Trophoblast cell (in vitro differentiated cells and primary cell): ENCODE measurements at regions not wholly inside any gene's neighbourhood (a gene's known extent, or its start where the extent isn't known, plus 50 kb on each side); places are given as distances from the start of the nearest gene placed in this dataset.

Source experiments
- DNase-seq, 2 donors: peaks; one replicate each; pipeline ENCODE4 v3.0.0-alpha.2; 2016
- H2AFZ ChIP-seq: 2 replicates; pipeline ENCODE4 v1.6.1; 2013; ENCODE audit warnings: low read length, moderate library complexity, mild to moderate bottlenecking; ENCODE audit not compliant: insufficient read depth, poor library complexity
- H2AK5ac ChIP-seq: 2 replicates; pipeline ENCODE4 v1.6.1; 2013; ENCODE audit warnings: mild to moderate bottlenecking, low read length
- H2BK120ac ChIP-seq: 2 replicates; pipeline ENCODE4 v1.6.1; 2013; ENCODE audit warnings: low read length, mild to moderate bottlenecking, moderate library complexity; ENCODE audit not compliant: insufficient read depth, poor library complexity
- H2BK12ac ChIP-seq: 2 replicates; pipeline ENCODE4 v1.6.1; 2013; ENCODE audit warnings: mild to moderate bottlenecking, low read length, moderate library complexity
- H2BK5ac ChIP-seq: 2 replicates; pipeline ENCODE4 v1.6.1; 2013; ENCODE audit warnings: low read length, low read depth, moderate library complexity, mild to moderate bottlenecking; ENCODE audit not compliant: poor library complexity
- H3K14ac ChIP-seq: 2 replicates; pipeline ENCODE4 v1.6.1; 2013; ENCODE audit warnings: mild to moderate bottlenecking, low read length
- H3K18ac ChIP-seq: 2 replicates; pipeline ENCODE4 v1.6.1; 2013; ENCODE audit warnings: mild to moderate bottlenecking, low read length
- H3K23ac ChIP-seq: 2 replicates; pipeline ENCODE4 v1.6.1; 2013; ENCODE audit warnings: low read length
- H3K27ac ChIP-seq: 2 replicates; pipeline ENCODE4 v1.5.1; 2013; ENCODE audit warnings: low read depth, mild to moderate bottlenecking, inconsistent platforms, low read length, moderate library complexity
- H3K27me3 ChIP-seq: 2 replicates; pipeline ENCODE4 v1.6.1; 2013; ENCODE audit warnings: inconsistent platforms, mild to moderate bottlenecking, low read length, moderate library complexity; ENCODE audit not compliant: insufficient read depth
- H3K36me3 ChIP-seq, 2 experiments: 1 replicate in 1 of 2; 2 replicates in 1 of 2; pipeline ENCODE4 v1.6.1; 2013; ENCODE audit warnings: low read length in 2 of 2, mild to moderate bottlenecking in 2 of 2, moderate library complexity in 1 of 2; ENCODE audit not compliant: insufficient read depth in 2 of 2, control insufficient read depth in 1 of 2
- H3K4ac ChIP-seq: 2 replicates; pipeline ENCODE4 v1.6.1; 2013; ENCODE audit warnings: low read depth, mild to moderate bottlenecking, low read length, moderate library complexity
- H3K4me1 ChIP-seq, 2 experiments: 1 replicate in 1 of 2; 2 replicates in 1 of 2; pipeline ENCODE4 v1.6.1; 2013; ENCODE audit warnings: low read length in 2 of 2, mild to moderate bottlenecking in 2 of 2, moderate library complexity in 1 of 2; ENCODE audit not compliant: insufficient read depth in 2 of 2, control insufficient read depth in 1 of 2
- H3K4me2 ChIP-seq: 2 replicates; pipeline ENCODE4 v1.6.1; 2013; ENCODE audit warnings: inconsistent platforms, mild to moderate bottlenecking, low read length, moderate library complexity
- H3K4me3 ChIP-seq: 2 replicates; pipeline ENCODE4 v1.5.1; 2013; ENCODE audit warnings: mild to moderate bottlenecking, low read depth, low read length, inconsistent platforms
- H3K79me1 ChIP-seq: one replicate; pipeline ENCODE4 v1.6.1; 2013; ENCODE audit warnings: low read length
- H3K79me2 ChIP-seq: 2 replicates; pipeline ENCODE4 v1.6.1; 2013; ENCODE audit warnings: low read length, mild to moderate bottlenecking; ENCODE audit not compliant: control insufficient read depth, insufficient read depth, poor library complexity
- H3K9ac ChIP-seq: 2 replicates; pipeline ENCODE4 v1.6.1; 2013; ENCODE audit warnings: mild to moderate bottlenecking, low read length
- H3K9me3 ChIP-seq: 2 replicates; pipeline ENCODE4 v1.6.1; 2013; ENCODE audit warnings: low read depth, mild to moderate bottlenecking, control low read depth, inconsistent platforms, low read length; ENCODE audit not compliant: insufficient read depth
- H4K12ac ChIP-seq: 2 replicates; pipeline ENCODE4 v1.6.1; 2013; ENCODE audit warnings: low read depth, mild to moderate bottlenecking, low read length, moderate library complexity
- H4K8ac ChIP-seq: 2 replicates; pipeline ENCODE4 v1.6.1; 2013; ENCODE audit warnings: low read depth, mild to moderate bottlenecking, low read length, moderate library complexity
- H4K91ac ChIP-seq: one replicate; pipeline ENCODE4 v1.6.1; 2013; ENCODE audit warnings: low read depth, mild to moderate bottlenecking, low read length, moderate library complexity
- WGBS: extraction: QIAGEN DNeasy Blood & Tissue Kit; methylation state at CpG from one replicate; pipeline ENCODE4 v1.1.7; 2013; ENCODE audit warnings: missing lambda C conversion rate; ENCODE audit not compliant: insufficient read length, insufficient coverage; ENCODE audit errors: extremely low coverage; 5-methylcytosine and 5-hydroxymethylcytosine counted together

DNA sequence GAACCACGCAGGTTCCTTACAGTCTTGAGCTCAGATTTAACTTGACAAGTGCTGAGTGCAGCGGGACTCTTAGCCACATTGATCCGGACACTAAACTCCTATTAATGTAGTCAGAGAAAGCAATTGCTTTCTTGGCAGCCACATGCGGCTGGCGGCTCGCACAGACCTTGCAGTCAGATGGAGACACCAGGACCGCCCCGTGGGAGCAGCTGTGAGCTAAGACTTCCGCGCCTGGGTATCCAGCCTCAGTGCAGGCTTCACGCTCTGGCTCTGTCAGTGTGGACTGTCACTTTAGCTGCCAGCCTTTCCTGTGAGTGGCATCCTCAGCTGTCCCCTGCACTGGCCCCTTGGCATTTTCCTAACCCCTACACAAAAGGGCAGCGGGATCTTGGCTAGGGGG is 80.9 kb upstream of the NLRP1 start:
- Histone ChIP-seq H2AK5ac (no peak overlapping the region), H3K4ac (no peak overlapping the region), H3K9ac (no peak overlapping the region), H4K8ac (no peak overlapping the region), H3K18ac (no peak overlapping the region), H3K23ac (no peak overlapping the region), H3K79me2 (no peaks in the 10 kb centered on the region), H2BK5ac (no peak overlapping the region), H3K4me3 (no peak overlapping the region), H3K4me2 (no peak overlapping the region), H3K9me3 (no peaks in the 10 kb centered on the region), H2AFZ (no peak overlapping the region), H4K91ac (no peak overlapping the region), H4K12ac (no peak overlapping the region), H3K14ac (no peak overlapping the region), H3K27ac (no peak overlapping the region), H3K79me1 (no peaks in the 10 kb centered on the region), H3K4me1 (no peaks in the 10 kb centered on the region), H3K36me3 (no peaks in the 10 kb centered on the region), H2BK12ac (no peak overlapping the region), H2BK120ac (no peak overlapping the region), H3K27me3 (no peaks in the 10 kb centered on the region)
- no CpG with 5 or more reads among the region's 12 CpGs for WGBS
- no peak for DNase-seq

DNA sequence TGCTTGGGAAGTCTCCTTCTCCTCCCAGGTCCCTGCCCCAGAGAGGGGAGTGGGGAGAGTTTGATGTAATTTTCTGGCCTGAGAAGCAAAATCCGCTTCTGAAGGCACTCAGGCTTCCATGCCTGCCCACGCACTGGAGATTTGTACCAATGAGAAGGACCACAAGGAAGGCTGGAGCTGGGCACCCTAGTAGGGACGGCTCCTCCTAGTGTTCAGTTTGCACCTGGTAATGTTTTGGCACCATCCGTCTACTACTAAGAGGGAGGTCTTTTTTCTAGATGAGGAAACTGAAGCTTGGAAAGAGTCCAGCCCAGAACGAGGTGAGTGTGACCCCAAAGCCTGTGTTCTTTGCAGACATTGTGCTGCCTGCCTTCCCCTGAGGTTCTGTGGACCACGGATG is 83.6 kb upstream of the NLRP1 start:
- no peaks in the 10 kb centered on the region for H3K27me3 ChIP-seq
- no peak overlapping the region for H2AK5ac ChIP-seq
- H3K79me2 ChIP-seq = no peaks in the 10 kb centered on the region
- H3K36me3 ChIP-seq = no peaks in the 10 kb centered on the region
- H3K23ac ChIP-seq = no peak overlapping the region
- no peak overlapping the region for H4K12ac ChIP-seq
- no peak overlapping the region for H2BK12ac ChIP-seq
- DNase-seq = no peak
- no peaks in the 10 kb centered on the region for H3K9me3 ChIP-seq
- H3K79me1 ChIP-seq = no peaks in the 10 kb centered on the region
- no peak overlapping the region for H3K14ac ChIP-seq
- H4K8ac ChIP-seq = no peak overlapping the region
- no peak overlapping the region for H3K18ac ChIP-seq
- H3K27ac ChIP-seq = no peak overlapping the region
- no peak overlapping the region for H4K91ac ChIP-seq
- H2BK5ac ChIP-seq = no peak overlapping the region
- no peak overlapping the region for H3K4me2 ChIP-seq
- H3K4ac ChIP-seq = no peak overlapping the region
- WGBS = no CpG with 5 or more reads among the region's 6 CpGs
- no peak overlapping the region for H3K9ac ChIP-seq
- no peak overlapping the region for H3K4me3 ChIP-seq
- H3K4me1 ChIP-seq = no peaks in the 10 kb centered on the region
- no peak overlapping the region for H2BK120ac ChIP-seq
- no peak overlapping the region for H2AFZ ChIP-seq

DNA sequence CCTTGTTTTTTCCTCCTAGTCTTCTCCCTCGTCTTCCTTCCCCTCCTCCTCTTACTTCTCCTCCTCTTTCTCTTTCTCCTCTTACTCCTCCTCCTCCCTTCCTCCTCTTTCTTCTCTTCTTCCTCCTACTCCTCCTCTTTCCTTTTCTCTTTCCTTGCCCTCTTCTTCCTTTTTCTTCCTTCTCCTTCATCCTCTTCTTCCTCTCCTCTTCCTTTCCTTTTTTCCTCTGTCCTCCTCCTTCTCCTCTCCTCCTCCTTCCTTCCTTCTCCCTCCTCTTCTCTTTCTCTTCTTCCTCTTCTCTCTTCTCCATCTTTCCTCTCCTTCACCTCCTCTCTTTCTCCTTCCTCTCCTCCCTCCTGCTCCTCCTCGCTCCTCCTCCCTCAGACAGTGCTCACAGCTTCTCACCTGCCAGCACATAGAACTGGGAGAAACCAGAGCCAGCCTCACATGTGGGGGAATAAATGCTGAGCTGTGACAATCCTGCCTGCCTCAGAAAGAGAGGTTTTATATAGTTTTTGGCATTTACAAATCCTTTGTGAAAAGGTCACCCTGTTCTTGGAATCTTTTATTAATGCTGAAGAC is 84.3 kb upstream of the NLRP1 start:
- H4K8ac ChIP-seq = no peak overlapping the region
- no peak overlapping the region for H2AFZ ChIP-seq
- no peak overlapping the region for H2BK12ac ChIP-seq
- no peaks in the 10 kb centered on the region for H3K27me3 ChIP-seq
- no peak overlapping the region for H3K23ac ChIP-seq
- no peak overlapping the region for H3K9ac ChIP-seq
- no CpG with 5 or more reads among the region's 2 CpGs for WGBS
- H3K18ac ChIP-seq = no peak overlapping the region
- H2BK120ac ChIP-seq = no peak overlapping the region
- no peak overlapping the region for H2AK5ac ChIP-seq
- no peaks in the 10 kb centered on the region for H3K9me3 ChIP-seq
- H4K91ac ChIP-seq = no peak overlapping the region
- H3K27ac ChIP-seq = no peak overlapping the region
- H3K4me2 ChIP-seq = no peak overlapping the region
- no peak overlapping the region for H2BK5ac ChIP-seq
- no peak overlapping the region for H4K12ac ChIP-seq
- no peak overlapping the region for H3K4ac ChIP-seq
- H3K4me1 ChIP-seq = no peaks in the 10 kb centered on the region
- H3K4me3 ChIP-seq = no peak overlapping the region
- H3K36me3 ChIP-seq = no peaks in the 10 kb centered on the region
- no peaks in the 10 kb centered on the region for H3K79me1 ChIP-seq
- DNase-seq = no peak
- no peak overlapping the region for H3K14ac ChIP-seq
- H3K79me2 ChIP-seq = no peaks in the 10 kb centered on the region

DNA sequence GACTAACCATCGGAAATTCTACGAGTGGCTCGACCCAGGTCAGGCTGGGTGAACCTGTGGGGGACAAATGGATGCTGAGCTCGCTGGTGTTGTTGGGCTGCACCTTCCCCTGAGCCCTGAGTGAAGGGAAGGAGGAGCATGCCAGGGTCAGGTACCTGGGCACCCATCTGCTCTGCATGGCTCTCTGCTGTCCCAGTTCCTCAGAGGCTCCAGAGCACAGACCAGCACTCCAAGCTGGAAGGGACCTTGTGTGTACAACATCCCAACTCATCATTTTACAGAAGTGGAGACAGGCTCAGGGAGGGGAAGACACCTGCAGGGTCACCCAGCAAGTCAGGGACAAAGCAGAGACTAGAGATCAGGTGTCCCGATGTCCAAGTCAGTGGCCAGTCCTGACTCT is 84.9 kb upstream of the NLRP1 start:
- no peak overlapping the region for H3K23ac ChIP-seq
- H3K4me3 ChIP-seq = no peak overlapping the region
- H3K9ac ChIP-seq = no peak overlapping the region
- no peak overlapping the region for H3K27ac ChIP-seq
- H2BK5ac ChIP-seq = no peak overlapping the region
- no peak for DNase-seq
- no peaks in the 10 kb centered on the region for H3K9me3 ChIP-seq
- no peak overlapping the region for H2BK120ac ChIP-seq
- H3K27me3 ChIP-seq = no peaks in the 10 kb centered on the region
- H3K4me1 ChIP-seq = no peaks in the 10 kb centered on the region
- no peaks in the 10 kb centered on the region for H3K79me2 ChIP-seq
- H2BK12ac ChIP-seq = no peak overlapping the region
- H3K36me3 ChIP-seq = no peaks in the 10 kb centered on the region
- WGBS = no CpG with 5 or more reads among the region's 5 CpGs
- no peak overlapping the region for H4K91ac ChIP-seq
- no peak overlapping the region for H2AK5ac ChIP-seq
- H3K4me2 ChIP-seq = no peak overlapping the region
- H4K12ac ChIP-seq = no peak overlapping the region
- no peak overlapping the region for H3K14ac ChIP-seq
- H3K18ac ChIP-seq = no peak overlapping the region
- no peak overlapping the region for H4K8ac ChIP-seq
- H2AFZ ChIP-seq = no peak overlapping the region
- no peak overlapping the region for H3K4ac ChIP-seq
- no peaks in the 10 kb centered on the region for H3K79me1 ChIP-seq
